Right lobe of liver (tissue), 4 donors: ENCODE measurements at regions not wholly inside any gene's neighbourhood (a gene's known extent, or its start where the extent isn't known, plus 50 kb on each side); places are given as distances from the start of the nearest gene placed in this dataset.

Experiments
- POLR2A ChIP-seq: fragments of 450-650 bp; IDR thresholded peaks from one replicate; pipeline ENCODE4 v1.6.1; 2017; ENCODE audit warnings: antibody characterized with exemption, mild to moderate bottlenecking
- TF ChIP-seq, protein P1 (sequence below), 4 donors: fragments of 200-600 bp in 3 of 4; fragments of 450-650 bp in 1 of 4; IDR thresholded peaks; one replicate each; pipeline versions ENCODE4 v1.5.1 to v1.8.0; 2016 to 2022; ENCODE audit warnings: antibody characterized with exemption in 4 of 4, mild to moderate bottlenecking in 2 of 4
- donor health status: DM: no; HTN: no; CAD: no.
- donor health status: DM: no; HTN: no; CAD: no.
- donor health status: DM: no; HTN: yes; CAD: no.

DNA sequence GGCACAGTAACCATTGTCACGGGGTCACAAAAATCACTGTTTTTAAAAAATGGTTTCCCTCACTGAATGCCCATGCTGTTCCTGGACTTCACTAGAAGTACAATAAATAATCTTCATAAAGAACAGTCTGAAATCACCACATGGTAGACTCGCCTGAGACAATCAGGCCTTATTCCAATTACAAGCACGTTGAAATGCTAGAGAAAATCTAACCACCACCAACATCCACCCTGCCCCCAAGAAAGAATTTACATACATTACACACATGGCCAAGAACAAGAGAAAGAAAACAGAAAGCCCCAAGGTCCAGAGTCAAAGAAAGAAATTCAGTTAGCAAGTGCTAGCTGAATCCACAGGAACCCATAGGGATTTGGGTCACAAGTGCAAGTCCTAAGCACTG is 107.0 kb upstream of the ERG start:
- TF ChIP-seq, protein P1, sequence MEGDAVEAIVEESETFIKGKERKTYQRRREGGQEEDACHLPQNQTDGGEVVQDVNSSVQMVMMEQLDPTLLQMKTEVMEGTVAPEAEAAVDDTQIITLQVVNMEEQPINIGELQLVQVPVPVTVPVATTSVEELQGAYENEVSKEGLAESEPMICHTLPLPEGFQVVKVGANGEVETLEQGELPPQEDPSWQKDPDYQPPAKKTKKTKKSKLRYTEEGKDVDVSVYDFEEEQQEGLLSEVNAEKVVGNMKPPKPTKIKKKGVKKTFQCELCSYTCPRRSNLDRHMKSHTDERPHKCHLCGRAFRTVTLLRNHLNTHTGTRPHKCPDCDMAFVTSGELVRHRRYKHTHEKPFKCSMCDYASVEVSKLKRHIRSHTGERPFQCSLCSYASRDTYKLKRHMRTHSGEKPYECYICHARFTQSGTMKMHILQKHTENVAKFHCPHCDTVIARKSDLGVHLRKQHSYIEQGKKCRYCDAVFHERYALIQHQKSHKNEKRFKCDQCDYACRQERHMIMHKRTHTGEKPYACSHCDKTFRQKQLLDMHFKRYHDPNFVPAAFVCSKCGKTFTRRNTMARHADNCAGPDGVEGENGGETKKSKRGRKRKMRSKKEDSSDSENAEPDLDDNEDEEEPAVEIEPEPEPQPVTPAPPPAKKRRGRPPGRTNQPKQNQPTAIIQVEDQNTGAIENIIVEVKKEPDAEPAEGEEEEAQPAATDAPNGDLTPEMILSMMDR (IDR thresholded peaks at IDR 0.05) = no peak
- TF ChIP-seq POLR2A = no peak
